ENCODE measurements at regions not wholly inside any gene's neighbourhood (a gene's known extent, or its start where the extent isn't known, plus 50 kb on each side); places are given as distances from the start of the nearest gene placed in this dataset.

DNA sequence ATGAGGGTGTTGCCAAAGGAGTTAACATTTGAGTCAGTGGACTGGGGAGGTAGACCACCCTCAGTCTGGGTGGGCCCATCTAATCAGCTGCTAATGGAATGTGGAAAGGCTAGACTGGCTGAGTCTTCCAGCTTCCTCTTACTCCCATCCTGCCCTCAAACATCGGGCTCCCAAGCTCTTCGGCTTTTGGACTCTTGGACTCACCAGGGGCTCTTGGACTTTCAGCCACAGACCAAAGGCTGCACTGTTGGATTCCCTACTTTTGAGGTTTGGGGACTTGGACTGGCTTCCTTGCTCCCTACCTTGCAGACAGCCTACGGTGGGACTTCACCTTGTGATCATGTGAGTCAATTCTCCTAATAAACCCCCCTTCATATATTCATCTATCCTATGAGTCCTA is 276.6 kb upstream of the DIO3 start:
- no peak for TF ChIP-seq POLR2A (IDR thresholded peaks at IDR 0.05)
- TF ChIP-seq, protein P1, sequence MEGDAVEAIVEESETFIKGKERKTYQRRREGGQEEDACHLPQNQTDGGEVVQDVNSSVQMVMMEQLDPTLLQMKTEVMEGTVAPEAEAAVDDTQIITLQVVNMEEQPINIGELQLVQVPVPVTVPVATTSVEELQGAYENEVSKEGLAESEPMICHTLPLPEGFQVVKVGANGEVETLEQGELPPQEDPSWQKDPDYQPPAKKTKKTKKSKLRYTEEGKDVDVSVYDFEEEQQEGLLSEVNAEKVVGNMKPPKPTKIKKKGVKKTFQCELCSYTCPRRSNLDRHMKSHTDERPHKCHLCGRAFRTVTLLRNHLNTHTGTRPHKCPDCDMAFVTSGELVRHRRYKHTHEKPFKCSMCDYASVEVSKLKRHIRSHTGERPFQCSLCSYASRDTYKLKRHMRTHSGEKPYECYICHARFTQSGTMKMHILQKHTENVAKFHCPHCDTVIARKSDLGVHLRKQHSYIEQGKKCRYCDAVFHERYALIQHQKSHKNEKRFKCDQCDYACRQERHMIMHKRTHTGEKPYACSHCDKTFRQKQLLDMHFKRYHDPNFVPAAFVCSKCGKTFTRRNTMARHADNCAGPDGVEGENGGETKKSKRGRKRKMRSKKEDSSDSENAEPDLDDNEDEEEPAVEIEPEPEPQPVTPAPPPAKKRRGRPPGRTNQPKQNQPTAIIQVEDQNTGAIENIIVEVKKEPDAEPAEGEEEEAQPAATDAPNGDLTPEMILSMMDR (IDR thresholded peaks at IDR 0.05): no peak
